ENCODE measurements at regions not wholly inside any gene's neighbourhood (a gene's known extent, or its start where the extent isn't known, plus 50 kb on each side); places are given as distances from the start of the nearest gene placed in this dataset.

GRCh38 chr6:138593909-138594757 is 94.8 kb upstream of the NHSL1 start (continued):
- TF ChIP-seq ZNF503 (CRISPR knock-in tag; IDR thresholded peaks at IDR 0.05), result no peak
- TF ChIP-seq, protein P1, sequence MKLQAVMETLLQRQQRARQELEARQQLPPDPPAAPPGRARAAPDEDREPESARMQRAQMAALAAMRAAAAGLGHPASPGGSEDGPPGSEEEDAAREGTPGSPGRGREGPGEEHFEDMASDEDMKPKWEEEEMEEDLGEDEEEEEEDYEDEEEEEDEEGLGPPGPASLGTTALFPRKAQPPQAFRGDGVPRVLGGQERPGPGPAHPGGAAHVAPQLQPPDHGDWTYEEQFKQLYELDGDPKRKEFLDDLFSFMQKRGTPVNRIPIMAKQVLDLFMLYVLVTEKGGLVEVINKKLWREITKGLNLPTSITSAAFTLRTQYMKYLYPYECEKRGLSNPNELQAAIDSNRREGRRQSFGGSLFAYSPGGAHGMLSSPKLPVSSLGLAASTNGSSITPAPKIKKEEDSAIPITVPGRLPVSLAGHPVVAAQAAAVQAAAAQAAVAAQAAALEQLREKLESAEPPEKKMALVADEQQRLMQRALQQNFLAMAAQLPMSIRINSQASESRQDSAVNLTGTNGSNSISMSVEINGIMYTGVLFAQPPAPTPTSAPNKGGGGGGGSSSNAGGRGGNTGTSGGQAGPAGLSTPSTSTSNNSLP (IDR thresholded peaks at IDR 0.05; ENCODE audit: low read depth, low read length), result no peak
- no peak for TF ChIP-seq POLR2AphosphoS2 (IDR thresholded peaks at IDR 0.05; ENCODE audit: low read depth, low read length)
- TF ChIP-seq ARID4A (CRISPR knock-in tag; IDR thresholded peaks at IDR 0.05; ENCODE audit: borderline replicate concordance), result no peak
- no peak for TF ChIP-seq ATAD3A (CRISPR knock-in tag; IDR thresholded peaks at IDR 0.05)
- TF ChIP-seq CCDC6 (CRISPR knock-in tag; IDR thresholded peaks at IDR 0.05), result 0 out of 2 replicates have a peak, but pooled peaks have one; percentile 11
- TF ChIP-seq ZNF598 (CRISPR knock-in tag; IDR thresholded peaks at IDR 0.05; ENCODE audit: borderline replicate concordance), result no peak
- no peak for TF ChIP-seq ZSCAN31 (CRISPR knock-in tag; IDR thresholded peaks at IDR 0.05; ENCODE audit: low read depth)
- TF ChIP-seq DNMT1 (CRISPR knock-in tag; IDR thresholded peaks at IDR 0.05), result no peak
- TF ChIP-seq, protein P2, sequence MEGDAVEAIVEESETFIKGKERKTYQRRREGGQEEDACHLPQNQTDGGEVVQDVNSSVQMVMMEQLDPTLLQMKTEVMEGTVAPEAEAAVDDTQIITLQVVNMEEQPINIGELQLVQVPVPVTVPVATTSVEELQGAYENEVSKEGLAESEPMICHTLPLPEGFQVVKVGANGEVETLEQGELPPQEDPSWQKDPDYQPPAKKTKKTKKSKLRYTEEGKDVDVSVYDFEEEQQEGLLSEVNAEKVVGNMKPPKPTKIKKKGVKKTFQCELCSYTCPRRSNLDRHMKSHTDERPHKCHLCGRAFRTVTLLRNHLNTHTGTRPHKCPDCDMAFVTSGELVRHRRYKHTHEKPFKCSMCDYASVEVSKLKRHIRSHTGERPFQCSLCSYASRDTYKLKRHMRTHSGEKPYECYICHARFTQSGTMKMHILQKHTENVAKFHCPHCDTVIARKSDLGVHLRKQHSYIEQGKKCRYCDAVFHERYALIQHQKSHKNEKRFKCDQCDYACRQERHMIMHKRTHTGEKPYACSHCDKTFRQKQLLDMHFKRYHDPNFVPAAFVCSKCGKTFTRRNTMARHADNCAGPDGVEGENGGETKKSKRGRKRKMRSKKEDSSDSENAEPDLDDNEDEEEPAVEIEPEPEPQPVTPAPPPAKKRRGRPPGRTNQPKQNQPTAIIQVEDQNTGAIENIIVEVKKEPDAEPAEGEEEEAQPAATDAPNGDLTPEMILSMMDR (CRISPR knock-in tag; IDR thresholded peaks at IDR 0.05), result no peak
- TF ChIP-seq ZNF362 (CRISPR knock-in tag; IDR thresholded peaks at IDR 0.05; ENCODE audit: borderline replicate concordance), result no peak
- TF ChIP-seq TBL1XR1 (IDR thresholded peaks at IDR 0.05; ENCODE audit: borderline replicate concordance, low read length, partially characterized antibody), result no peak
- TF ChIP-seq NFYC (CRISPR knock-in tag; IDR thresholded peaks at IDR 0.05), result no peak
- no peak for TF ChIP-seq ZNF530 (CRISPR knock-in tag; IDR thresholded peaks at IDR 0.05; ENCODE audit: low read depth)
- TF ChIP-seq ZSCAN22 (CRISPR knock-in tag; IDR thresholded peaks at IDR 0.05), result no peak
- no peak for TF ChIP-seq ZNF7 (CRISPR knock-in tag; IDR thresholded peaks at IDR 0.05)
- no peak for TF ChIP-seq JUND (CRISPR knock-in tag; IDR thresholded peaks at IDR 0.05)
- TF ChIP-seq ZFP90 (CRISPR knock-in tag; IDR thresholded peaks at IDR 0.05; ENCODE audit: borderline replicate concordance), result no peak
- no peak for TF ChIP-seq MATR3 (CRISPR knock-in tag; IDR thresholded peaks at IDR 0.05)
